BLaER1 treated with 17β-estradiol and CSF1 and Interleukin-3, amounts not matched to agents 10 nM and 100 nM (cell line): ENCODE measurements at regions not wholly inside any gene's neighbourhood (a gene's known extent, or its start where the extent isn't known, plus 50 kb on each side); places are given as distances from the start of the nearest gene placed in this dataset.

Experiments
- H3K27ac ChIP-seq, 11 experiments: shearing (Covaris generic); formaldehyde crosslinking; 2 replicates each; pipeline ENCODE4 v1.8.1; 2022
- H3K27me3 ChIP-seq, 11 experiments: shearing (Covaris generic); formaldehyde crosslinking; 2 replicates each; pipeline ENCODE4 v1.8.1; 2022
- H3K36me3 ChIP-seq, 11 experiments: shearing (Covaris generic); formaldehyde crosslinking; 2 replicates each; pipeline ENCODE4 v1.8.1; 2022
- H3K4me1 ChIP-seq, 10 experiments: shearing (Covaris generic); formaldehyde crosslinking; 2 replicates each; pipeline ENCODE4 v1.8.1; 2022
- H3K4me2 ChIP-seq, 11 experiments: shearing (Covaris generic); formaldehyde crosslinking; 2 replicates each; pipeline ENCODE4 v1.8.1; 2022
- H3K4me3 ChIP-seq, 10 experiments: shearing (Covaris generic); formaldehyde crosslinking; 2 replicates each; pipeline ENCODE4 v1.8.1; 2022
- H3K9ac ChIP-seq, 11 experiments: shearing (Covaris generic); formaldehyde crosslinking; 2 replicates each; pipeline ENCODE4 v1.8.1; 2022
- H3K9me3 ChIP-seq, 11 experiments: shearing (Covaris generic); formaldehyde crosslinking; replicated peaks in 1 of 11; 2 replicates each; pipeline ENCODE4 v1.8.1; 2022
- H4K20me1 ChIP-seq, 11 experiments: shearing (Covaris generic); formaldehyde crosslinking; 2 replicates each; pipeline ENCODE4 v1.8.1; 2022
- Cebpa-rat ChIP-seq, 11 experiments: shearing (Covaris generic); IDR thresholded peaks; 2 replicates each; pipeline ENCODE4 v1.8.1; 2022

DNA sequence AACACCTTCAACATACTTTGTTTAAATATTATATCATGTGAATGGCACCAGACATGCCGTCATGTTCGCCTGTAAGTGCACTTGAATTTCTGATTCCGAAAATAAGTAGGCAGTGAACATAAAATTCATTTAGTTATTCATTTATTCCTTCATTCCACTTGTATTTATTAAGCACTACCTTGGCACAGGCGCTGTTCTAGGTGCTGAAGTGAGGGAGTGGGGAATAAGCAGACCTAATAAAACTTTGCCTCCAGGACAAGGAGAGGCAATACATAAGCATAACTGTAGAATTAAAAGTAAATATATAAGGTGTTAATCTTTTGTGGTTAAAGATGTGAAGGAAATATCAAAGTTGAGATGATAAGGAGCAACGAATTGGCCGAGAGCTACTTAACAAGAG lies 297.4 kb downstream of the TENT4A start:
- Histone ChIP-seq H3K27me3 (no peaks in the 10 kb centered on the region), H3K27ac (no peak overlapping the region), H3K4me3 (no peak overlapping the region), H4K20me1 (no peaks in the 10 kb centered on the region), H3K4me2 (no peak overlapping the region), H3K4me1 (no peaks in the 10 kb centered on the region), H3K9ac (no peak overlapping the region), H3K9me3 (no peaks in the 10 kb centered on the region), H3K36me3 (no peaks in the 10 kb centered on the region)
- TF ChIP-seq Cebpa-rat (IDR thresholded peaks at IDR 0.05): no peak

DNA sequence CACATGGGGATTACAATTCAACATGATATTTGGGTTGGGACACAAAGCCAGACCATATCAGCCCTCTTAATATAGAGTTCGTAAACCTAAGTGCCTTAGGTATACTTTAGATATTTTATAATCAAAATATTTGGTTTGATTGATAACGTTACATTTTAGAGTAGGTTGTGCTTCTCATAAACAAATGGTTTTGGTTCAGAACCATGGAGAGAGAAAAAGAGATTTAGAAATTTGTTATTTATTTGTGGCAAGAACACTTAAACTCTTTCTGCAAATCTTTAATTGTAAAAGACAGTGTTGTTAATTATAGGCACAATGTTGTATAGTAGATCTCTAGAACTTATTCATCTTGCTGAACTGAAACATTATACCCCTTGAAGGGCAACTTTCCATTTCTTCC lies 298.8 kb downstream of the TENT4A start:
- Histone ChIP-seq H3K27ac (no peak overlapping the region), H3K9ac (no peak overlapping the region), H3K4me2 (no peak overlapping the region), H3K9me3 (no peaks in the 10 kb centered on the region), H3K27me3 (no peaks in the 10 kb centered on the region), H3K4me1 (no peaks in the 10 kb centered on the region), H3K4me3 (no peak overlapping the region), H3K36me3 (no peaks in the 10 kb centered on the region), H4K20me1 (no peaks in the 10 kb centered on the region)
- TF ChIP-seq Cebpa-rat (IDR thresholded peaks at IDR 0.05): no peak

DNA sequence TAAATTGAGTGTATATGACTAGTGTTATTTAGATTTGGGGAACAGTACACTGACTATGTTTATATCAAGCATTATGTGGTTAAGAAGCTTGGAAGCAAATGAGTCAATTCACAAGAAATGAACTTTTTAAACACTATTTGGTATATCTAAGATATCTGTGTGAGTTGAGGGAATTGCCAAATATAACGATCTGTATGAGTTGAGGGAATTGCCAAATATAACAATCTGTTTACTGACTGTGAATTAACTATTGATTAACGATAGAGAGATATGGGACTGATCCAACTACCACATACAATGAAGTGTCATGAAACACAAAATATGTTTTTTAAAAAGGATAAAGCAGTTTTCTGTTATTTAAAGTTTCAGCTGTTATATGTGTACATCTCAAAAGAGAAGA lies 301.4 kb downstream of the TENT4A start:
- TF ChIP-seq Cebpa-rat (IDR thresholded peaks at IDR 0.05): no peak
- Histone ChIP-seq H3K36me3 (no peaks in the 10 kb centered on the region), H3K4me2 (no peak overlapping the region), H3K9ac (no peak overlapping the region), H3K4me1 (no peaks in the 10 kb centered on the region), H3K27ac (no peak overlapping the region), H3K4me3 (no peak overlapping the region), H3K9me3 (peaks cover 0 to 14% (median 4%) of the 10 kb centered on the region in 11 experiments; a peak in 4 of 22 replicates), H3K27me3 (no peaks in the 10 kb centered on the region), H4K20me1 (no peaks in the 10 kb centered on the region)

- Histone ChIP-seq H3K27me3 (no peaks in the 10 kb centered on the region), H3K4me1 (no peaks in the 10 kb centered on the region), H3K36me3 (no peaks in the 10 kb centered on the region), H3K4me2 (no peak overlapping the region), H3K9me3 (peaks cover 3 to 22% (median 12%) of the 10 kb centered on the region in 11 experiments; a peak in 20 of 22 replicates), H3K27ac (no peak overlapping the region), H3K9ac (no peak overlapping the region), H4K20me1 (no peaks in the 10 kb centered on the region), H3K4me3 (no peak overlapping the region)
- no peak for TF ChIP-seq Cebpa-rat (IDR thresholded peaks at IDR 0.05)
Measured at GRCh38 chr5:7015586-7016256, 302.5 kb downstream of the TENT4A start.

- no peak overlapping the region for H3K4me3 ChIP-seq
- H4K20me1 ChIP-seq: no peaks in the 10 kb centered on the region
- no peak overlapping the region for H3K27ac ChIP-seq
- H3K4me2 ChIP-seq: no peak overlapping the region
- H3K9ac ChIP-seq: no peak overlapping the region
- peaks cover 18 to 37% (median 26%) of the 10 kb centered on the region in 11 experiments for H3K9me3 ChIP-seq
- no peak for TF ChIP-seq Cebpa-rat (IDR thresholded peaks at IDR 0.05)
- no peaks in the 10 kb centered on the region for H3K4me1 ChIP-seq
- H3K27me3 ChIP-seq: no peaks in the 10 kb centered on the region
- no peaks in the 10 kb centered on the region; a peak in 1 of 22 replicates for H3K36me3 ChIP-seq
Measured at GRCh38 chr5:7016999-7017747, 303.9 kb downstream of the TENT4A start.

- no peak for TF ChIP-seq Cebpa-rat (IDR thresholded peaks at IDR 0.05)
- H3K27ac ChIP-seq: no peak overlapping the region
- peaks cover 28 to 47% (median 37%) of the 10 kb centered on the region in 11 experiments for H3K9me3 ChIP-seq
- no peak overlapping the region for H3K4me2 ChIP-seq
- H3K4me1 ChIP-seq: no peaks in the 10 kb centered on the region
- no peak overlapping the region for H3K9ac ChIP-seq
- H3K36me3 ChIP-seq: no peaks in the 10 kb centered on the region; a peak in 2 of 22 replicates
- no peaks in the 10 kb centered on the region for H4K20me1 ChIP-seq
- no peaks in the 10 kb centered on the region for H3K27me3 ChIP-seq
- no peak overlapping the region for H3K4me3 ChIP-seq
Measured at GRCh38 chr5:7018198-7018597, 305.0 kb downstream of the TENT4A start.

DNA sequence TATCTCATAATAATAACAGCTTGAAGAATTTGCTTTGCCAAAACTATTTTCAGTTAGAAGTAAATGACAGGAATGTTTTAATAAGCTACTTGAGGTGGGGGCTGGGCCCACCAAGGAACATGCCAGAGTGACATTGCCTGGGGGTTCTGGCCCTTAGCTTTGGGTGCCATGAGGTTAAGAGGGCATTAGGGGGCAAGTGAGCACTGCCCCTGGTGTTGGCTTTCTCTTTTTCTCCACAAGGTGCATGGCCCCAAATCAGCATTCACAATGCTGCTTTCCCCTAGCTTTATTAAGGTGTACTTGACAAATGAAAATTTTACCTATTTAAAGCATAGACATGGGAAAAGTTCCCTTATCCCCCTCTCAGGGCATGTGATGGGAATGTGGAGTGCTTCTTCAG lies 305.4 kb downstream of the TENT4A start:
- no peak overlapping the region for H3K9ac ChIP-seq
- H3K9me3 ChIP-seq: peaks cover 32 to 51% (median 41%) of the 10 kb centered on the region in 11 experiments
- no peaks in the 10 kb centered on the region for H3K4me1 ChIP-seq
- H4K20me1 ChIP-seq: no peaks in the 10 kb centered on the region
- no peaks in the 10 kb centered on the region; a peak in 2 of 22 replicates for H3K36me3 ChIP-seq
- no peaks in the 10 kb centered on the region for H3K27me3 ChIP-seq
- no peak overlapping the region for H3K4me3 ChIP-seq
- no peak overlapping the region for H3K27ac ChIP-seq
- TF ChIP-seq Cebpa-rat (IDR thresholded peaks at IDR 0.05): no peak
- H3K4me2 ChIP-seq: no peak overlapping the region

- peaks cover 0 to 27% (median 0%) of the 10 kb centered on the region in 10 experiments; a peak in 5 of 20 replicates for H3K4me1 ChIP-seq
- no peak overlapping the region for H3K4me3 ChIP-seq
- no peak overlapping the region for H3K9ac ChIP-seq
- no peak overlapping the region for H3K27ac ChIP-seq
- no peaks in the 10 kb centered on the region for H3K27me3 ChIP-seq
- no peak for TF ChIP-seq Cebpa-rat (IDR thresholded peaks at IDR 0.05)
- H3K36me3 ChIP-seq: no peaks in the 10 kb centered on the region
- no peaks in the 10 kb centered on the region for H4K20me1 ChIP-seq
- H3K4me2 ChIP-seq: no peak overlapping the region
- peaks cover 20 to 43% (median 33%) of the 10 kb centered on the region in 11 experiments; a peak in 21 of 22 replicates for H3K9me3 ChIP-seq
Measured at GRCh38 chr5:7036192-7036835, 323.1 kb downstream of the TENT4A start.

GRCh38 chr5:7039074-7039473 lies 325.8 kb downstream of the TENT4A start:
- Histone ChIP-seq H3K27ac (no peak overlapping the region), H4K20me1 (no peaks in the 10 kb centered on the region), H3K4me2 (no peak overlapping the region), H3K27me3 (no peaks in the 10 kb centered on the region), H3K36me3 (no peaks in the 10 kb centered on the region), H3K9ac (no peak overlapping the region), H3K9me3 (peaks cover 6 to 15% (median 13%) of the 10 kb centered on the region in 11 experiments; a peak in 21 of 22 replicates), H3K4me3 (no peak overlapping the region), H3K4me1 (0 out of 20 replicates have a peak, but pooled peaks cover 0 to 3% (median 0%) of the 10 kb centered on the region in 10 experiments)
- no peak for TF ChIP-seq Cebpa-rat (IDR thresholded peaks at IDR 0.05)
